Esophagus (tissue), 2 donors: ENCODE measurements at regions not wholly inside any gene's neighbourhood (a gene's known extent, or its start where the extent isn't known, plus 50 kb on each side); places are given as distances from the start of the nearest gene placed in this dataset.

ENCODE experiments used
- H3K27ac ChIP-seq, 2 donors: one replicate each; pipeline ENCODE4 v1.5.1; 2013; ENCODE audit warnings: low read depth in 2 of 2, mild to moderate bottlenecking in 2 of 2, inconsistent platforms in 1 of 2, low read length in 1 of 2, moderate library complexity in 1 of 2
- H3K27me3 ChIP-seq, 2 donors: one replicate each; pipeline ENCODE4 v1.6.1; 2013; ENCODE audit warnings: low read length in 2 of 2, control low read depth in 1 of 2, mild to moderate bottlenecking in 1 of 2; ENCODE audit not compliant: insufficient read depth in 2 of 2, control insufficient read depth in 1 of 2
- H3K36me3 ChIP-seq, 2 donors: one replicate each; pipeline ENCODE4 v1.6.1; 2013; ENCODE audit warnings: low read length in 1 of 2; ENCODE audit not compliant: control insufficient read depth in 2 of 2, insufficient read depth in 2 of 2
- H3K4me1 ChIP-seq, 2 donors: one replicate each; pipeline ENCODE4 v1.6.1; 2013; ENCODE audit warnings: low read length in 1 of 2; ENCODE audit not compliant: control insufficient read depth in 2 of 2, insufficient read depth in 2 of 2
- H3K4me3 ChIP-seq, 2 donors: one replicate each; pipeline ENCODE4 v1.5.1; 2013; ENCODE audit warnings: low read length in 2 of 2, mild to moderate bottlenecking in 2 of 2, low read depth in 1 of 2, moderate library complexity in 1 of 2
- H3K9me3 ChIP-seq, 2 donors: one replicate each; pipeline ENCODE4 v1.6.1; 2013; ENCODE audit warnings: mild to moderate bottlenecking in 2 of 2, low read depth in 1 of 2, low read length in 1 of 2, moderate library complexity in 1 of 2; ENCODE audit not compliant: control insufficient read depth in 2 of 2, insufficient read depth in 1 of 2
- WGBS, 2 donors: extraction: QIAGEN DNeasy Blood & Tissue Kit; methylation state at CpG; one replicate each; pipeline ENCODE4 v1.1.7; 2013; 5-methylcytosine and 5-hydroxymethylcytosine counted together
- donor health status: healthy with polysubstance abuse.
- donor health status: Bipolar disorder and iron deficiency.

- Histone ChIP-seq H3K27me3 (no peaks in the 10 kb centered on the region), H3K4me1 (no peaks in the 10 kb centered on the region), H3K4me3 (no peak overlapping the region), H3K36me3 (no peaks in the 10 kb centered on the region), H3K27ac (no peak overlapping the region), H3K9me3 (no peaks in the 10 kb centered on the region)
- WGBS, 2 donors: 80 to 84% methylated on average over 4 of the region's 4 CpGs
Observed at GRCh38 chr10:59558066-59558465, 151.6 kb downstream of the SLC16A9 start.

- H3K36me3 ChIP-seq: no peaks in the 10 kb centered on the region
- H3K27me3 ChIP-seq: no peaks in the 10 kb centered on the region
- no peaks in the 10 kb centered on the region for H3K9me3 ChIP-seq
- no peak overlapping the region for H3K27ac ChIP-seq
- no peak overlapping the region for H3K4me3 ChIP-seq
- 37 to 54% methylated on average over 3 of the region's 3 CpGs for WGBS, 2 donors
- no peaks in the 10 kb centered on the region for H3K4me1 ChIP-seq
Observed at GRCh38 chr10:59557642-59558041, 152.0 kb downstream of the SLC16A9 start.

GRCh38 chr10:59557052-59557451 lies 152.6 kb downstream of the SLC16A9 start:
- no peak overlapping the region for H3K4me3 ChIP-seq
- H3K27me3 ChIP-seq: no peaks in the 10 kb centered on the region
- no peak overlapping the region for H3K27ac ChIP-seq
- no peaks in the 10 kb centered on the region for H3K4me1 ChIP-seq
- WGBS, 2 donors: 14 to 21% methylated on average over 1 of the region's 1 CpG
- H3K36me3 ChIP-seq: no peaks in the 10 kb centered on the region
- no peaks in the 10 kb centered on the region for H3K9me3 ChIP-seq

- WGBS, 2 donors: 56 to 58% methylated on average over 7 of the region's 7 CpGs
- Histone ChIP-seq H3K4me3 (no peak overlapping the region), H3K4me1 (no peaks in the 10 kb centered on the region), H3K36me3 (no peaks in the 10 kb centered on the region), H3K9me3 (no peaks in the 10 kb centered on the region), H3K27me3 (no peaks in the 10 kb centered on the region), H3K27ac (no peak overlapping the region)
Observed at GRCh38 chr10:59553162-59553900, 156.3 kb downstream of the SLC16A9 start.

- Histone ChIP-seq H3K27ac (no peak overlapping the region), H3K4me1 (no peaks in the 10 kb centered on the region), H3K36me3 (no peaks in the 10 kb centered on the region), H3K9me3 (no peaks in the 10 kb centered on the region), H3K27me3 (no peaks in the 10 kb centered on the region), H3K4me3 (no peak overlapping the region)
- WGBS, 2 donors: 72 to 73% methylated on average over 4 of the region's 4 CpGs
Observed at GRCh38 chr10:59550061-59550460, 159.6 kb downstream of the SLC16A9 start.

GRCh38 chr10:59538623-59539022 lies 171.0 kb downstream of the SLC16A9 start:
- 88 to 94% methylated on average over 11 of the region's 11 CpGs for WGBS, 2 donors
- H3K4me3 ChIP-seq: no peak overlapping the region
- H3K27ac ChIP-seq: no peak overlapping the region
- no peaks in the 10 kb centered on the region for H3K9me3 ChIP-seq
- H3K36me3 ChIP-seq: no peaks in the 10 kb centered on the region
- no peaks in the 10 kb centered on the region for H3K4me1 ChIP-seq
- no peaks in the 10 kb centered on the region for H3K27me3 ChIP-seq

- Histone ChIP-seq H3K27me3 (no peaks in the 10 kb centered on the region), H3K27ac (no peak overlapping the region), H3K36me3 (no peaks in the 10 kb centered on the region), H3K4me3 (no peak overlapping the region), H3K9me3 (no peaks in the 10 kb centered on the region), H3K4me1 (no peaks in the 10 kb centered on the region)
- 54 to 74% methylated on average over 4 of the region's 4 CpGs for WGBS, 2 donors
Observed at GRCh38 chr10:59537501-59537900, 172.1 kb downstream of the SLC16A9 start.

- Histone ChIP-seq H3K36me3 (no peaks in the 10 kb centered on the region), H3K4me3 (no peak overlapping the region), H3K4me1 (no peaks in the 10 kb centered on the region), H3K9me3 (no peaks in the 10 kb centered on the region), H3K27ac (peak overlapping the region; percentile 71 to 77), H3K27me3 (no peaks in the 10 kb centered on the region)
- 21 to 36% methylated on average over 4 of the region's 4 CpGs for WGBS, 2 donors
Observed at GRCh38 chr10:59536167-59537014, 173.3 kb downstream of the SLC16A9 start.

GRCh38 chr10:59524348-59524747 lies 162.0 kb upstream of the FAM13C start:
- Histone ChIP-seq H3K27ac (no peak overlapping the region), H3K27me3 (no peaks in the 10 kb centered on the region), H3K4me3 (no peak overlapping the region), H3K4me1 (no peaks in the 10 kb centered on the region), H3K9me3 (no peaks in the 10 kb centered on the region), H3K36me3 (no peaks in the 10 kb centered on the region)
- WGBS, 2 donors: 16 to 25% methylated on average over 1 of the region's 1 CpG
